ENCODE measurements at regions not wholly inside any gene's neighbourhood (a gene's known extent, or its start where the extent isn't known, plus 50 kb on each side); places are given as distances from the start of the nearest gene placed in this dataset.

DNA sequence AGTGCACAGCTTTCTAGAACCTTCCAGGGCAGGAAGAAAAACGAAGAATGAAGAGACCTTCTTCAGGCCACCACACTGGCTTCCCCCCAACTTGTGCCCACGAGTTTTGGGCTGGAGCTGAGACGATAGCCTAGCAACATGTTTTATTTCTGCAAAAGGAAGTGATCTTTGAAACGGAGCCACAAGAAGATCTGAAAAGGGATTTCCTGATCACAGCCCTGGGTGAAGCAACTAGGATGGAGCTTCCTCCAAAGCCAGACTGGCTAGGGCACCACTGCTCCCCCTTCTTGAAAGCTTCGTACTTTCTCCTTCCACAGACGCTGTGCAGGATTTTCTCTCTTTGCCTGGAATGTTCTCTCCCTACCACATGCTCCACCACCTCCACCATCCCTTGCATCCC is 418.3 kb downstream of the MED13L start:
- H3K9me3 ChIP-seq: no peaks in the 10 kb centered on the region
- H3K4me3 ChIP-seq (ENCODE audit: low read depth in 1 of 2, low read length in 1 of 2): no peak overlapping the region
- no peaks in the 10 kb centered on the region for H3K4me1 ChIP-seq (ENCODE audit: control insufficient read depth in 1 of 2, insufficient read depth in 1 of 2, low read depth in 1 of 2, low read length in 1 of 2)
- TF ChIP-seq, protein P1, sequence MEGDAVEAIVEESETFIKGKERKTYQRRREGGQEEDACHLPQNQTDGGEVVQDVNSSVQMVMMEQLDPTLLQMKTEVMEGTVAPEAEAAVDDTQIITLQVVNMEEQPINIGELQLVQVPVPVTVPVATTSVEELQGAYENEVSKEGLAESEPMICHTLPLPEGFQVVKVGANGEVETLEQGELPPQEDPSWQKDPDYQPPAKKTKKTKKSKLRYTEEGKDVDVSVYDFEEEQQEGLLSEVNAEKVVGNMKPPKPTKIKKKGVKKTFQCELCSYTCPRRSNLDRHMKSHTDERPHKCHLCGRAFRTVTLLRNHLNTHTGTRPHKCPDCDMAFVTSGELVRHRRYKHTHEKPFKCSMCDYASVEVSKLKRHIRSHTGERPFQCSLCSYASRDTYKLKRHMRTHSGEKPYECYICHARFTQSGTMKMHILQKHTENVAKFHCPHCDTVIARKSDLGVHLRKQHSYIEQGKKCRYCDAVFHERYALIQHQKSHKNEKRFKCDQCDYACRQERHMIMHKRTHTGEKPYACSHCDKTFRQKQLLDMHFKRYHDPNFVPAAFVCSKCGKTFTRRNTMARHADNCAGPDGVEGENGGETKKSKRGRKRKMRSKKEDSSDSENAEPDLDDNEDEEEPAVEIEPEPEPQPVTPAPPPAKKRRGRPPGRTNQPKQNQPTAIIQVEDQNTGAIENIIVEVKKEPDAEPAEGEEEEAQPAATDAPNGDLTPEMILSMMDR (IDR thresholded peaks at IDR 0.05): no peak
- H3K27me3 ChIP-seq: peaks cover 45% of the 10 kb centered on the region
- no peak overlapping the region for H3K27ac ChIP-seq
- no peaks in the 10 kb centered on the region for H3K36me3 ChIP-seq

DNA sequence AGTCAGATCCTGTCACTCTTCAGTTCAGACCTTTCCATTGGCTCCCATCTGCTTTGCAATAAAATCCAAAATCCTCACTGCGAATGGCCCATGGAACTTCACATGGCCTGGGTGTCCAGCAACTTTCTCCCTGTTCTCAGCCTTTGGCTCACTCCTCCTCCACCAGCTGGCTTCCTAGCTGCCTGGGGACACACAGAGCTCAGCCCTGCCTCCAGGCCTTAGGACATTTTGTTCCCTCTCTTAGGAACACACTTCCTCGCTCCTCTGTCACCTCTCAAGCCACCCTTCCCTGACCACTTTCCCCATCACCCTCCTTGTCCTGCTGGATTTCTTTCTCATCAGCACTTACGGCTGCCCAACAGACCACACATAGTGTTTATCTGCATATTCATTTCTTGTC is 419.6 kb downstream of the MED13L start:
- H3K27me3 ChIP-seq: peaks cover 39% of the 10 kb centered on the region

DNA sequence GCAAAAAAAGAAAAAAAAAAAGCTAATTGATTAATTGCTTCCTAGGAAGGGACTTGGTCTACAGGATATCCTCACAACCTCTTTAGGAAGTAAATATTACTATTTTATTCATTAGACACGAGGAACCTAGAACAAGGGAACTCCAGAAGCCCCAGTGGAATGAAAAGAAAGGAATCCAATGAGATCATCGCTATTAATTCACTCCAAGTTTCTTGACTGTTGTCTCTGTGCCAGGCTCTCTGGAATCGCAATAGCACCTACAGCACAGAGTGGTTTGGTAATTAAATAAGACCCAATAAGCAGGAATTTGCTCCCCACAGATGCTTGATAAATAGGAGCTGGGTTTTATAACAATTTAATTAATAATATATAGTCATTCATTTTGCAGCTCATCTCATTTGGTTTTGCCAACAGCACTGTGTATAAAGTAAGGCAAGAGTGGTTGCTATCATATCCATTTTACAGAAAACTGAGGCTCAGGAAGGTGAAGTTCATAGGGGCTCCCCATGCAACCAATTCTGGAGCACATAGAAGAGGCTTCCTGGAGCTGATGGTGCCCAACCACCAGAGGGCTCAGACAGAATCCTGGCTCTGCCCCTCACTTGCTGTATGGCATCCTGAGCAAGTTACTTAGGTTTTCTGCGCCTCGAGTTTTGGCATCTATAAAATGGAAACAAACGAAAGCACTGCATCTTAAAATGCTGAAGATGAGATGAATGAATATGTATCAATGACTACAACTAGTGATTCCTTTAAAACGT is 420.2 kb downstream of the MED13L start:
- no peaks in the 10 kb centered on the region for H3K4me1 ChIP-seq (ENCODE audit: control insufficient read depth in 1 of 2, insufficient read depth in 1 of 2, low read depth in 1 of 2, low read length in 1 of 2)
- H3K4me3 ChIP-seq (ENCODE audit: low read depth in 1 of 2, low read length in 1 of 2): no peak overlapping the region
- no peaks in the 10 kb centered on the region for H3K9me3 ChIP-seq
- TF ChIP-seq, protein P1 (IDR thresholded peaks at IDR 0.05): no peak
- H3K27me3 ChIP-seq: peaks cover 33% of the 10 kb centered on the region
- no peaks in the 10 kb centered on the region for H3K36me3 ChIP-seq
- no peak overlapping the region for H3K27ac ChIP-seq

More for the DNA sequence above, 419.6 kb downstream of the MED13L start:
- Histone ChIP-seq H3K4me3 (ENCODE audit: low read depth in 1 of 2, low read length in 1 of 2) (no peak overlapping the region), H3K9me3 (no peaks in the 10 kb centered on the region), H3K4me1 (ENCODE audit: control insufficient read depth in 1 of 2, insufficient read depth in 1 of 2, low read depth in 1 of 2, low read length in 1 of 2) (no peaks in the 10 kb centered on the region), H3K36me3 (no peaks in the 10 kb centered on the region), H3K27ac (no peak overlapping the region)
- TF ChIP-seq, protein P1 (IDR thresholded peaks at IDR 0.05): no peak

DNA sequence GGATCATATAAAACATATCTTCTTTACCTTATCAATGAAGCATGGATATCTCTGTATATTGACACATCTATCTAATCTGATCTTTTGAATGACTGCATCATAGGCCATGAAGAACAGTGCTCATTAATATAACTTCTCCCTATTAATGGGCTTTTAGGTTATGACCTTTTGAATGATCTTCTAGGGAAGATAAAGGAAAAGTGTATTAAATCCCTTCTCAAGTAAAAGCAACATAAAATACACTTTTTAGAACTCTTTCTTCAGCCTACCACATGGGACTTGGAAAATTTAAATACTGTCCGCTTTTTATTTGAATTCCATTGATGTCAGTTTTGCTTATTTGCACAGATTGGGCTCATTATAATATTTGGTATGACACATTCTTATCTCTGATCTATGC is 425.4 kb downstream of the MED13L start:
- no peaks in the 10 kb centered on the region for H3K4me1 ChIP-seq (ENCODE audit: control insufficient read depth in 1 of 2, insufficient read depth in 1 of 2, low read depth in 1 of 2, low read length in 1 of 2)
- no peaks in the 10 kb centered on the region for H3K36me3 ChIP-seq
- H3K4me3 ChIP-seq (ENCODE audit: low read depth in 1 of 2, low read length in 1 of 2): no peak overlapping the region
- H3K9me3 ChIP-seq: no peaks in the 10 kb centered on the region
- TF ChIP-seq, protein P1 (IDR thresholded peaks at IDR 0.05): no peak
- peaks cover 11% of the 10 kb centered on the region for H3K27me3 ChIP-seq
- H3K27ac ChIP-seq: no peak overlapping the region

DNA sequence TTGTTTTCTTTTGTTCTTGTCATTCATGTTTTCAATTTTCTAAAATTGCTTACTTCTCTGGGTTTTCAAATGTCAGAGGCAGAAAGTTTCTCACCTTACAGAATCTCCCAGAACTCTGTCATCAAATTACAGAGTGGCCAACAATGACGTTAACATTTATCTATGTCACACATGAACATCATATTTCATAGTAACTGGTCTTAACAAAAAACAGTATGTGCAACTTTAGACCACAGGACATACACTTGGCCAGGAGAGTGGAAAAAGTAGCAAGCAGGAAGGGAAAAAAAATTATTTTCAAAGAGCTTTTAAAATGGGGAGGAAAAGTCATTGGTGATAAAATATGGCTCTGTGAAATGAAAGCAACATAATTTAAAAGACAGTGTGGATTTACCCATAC is 426.5 kb downstream of the MED13L start:
- Histone ChIP-seq H3K9me3 (no peaks in the 10 kb centered on the region), H3K4me3 (ENCODE audit: low read depth in 1 of 2, low read length in 1 of 2) (no peak overlapping the region), H3K36me3 (no peaks in the 10 kb centered on the region), H3K4me1 (ENCODE audit: control insufficient read depth in 1 of 2, insufficient read depth in 1 of 2, low read depth in 1 of 2, low read length in 1 of 2) (no peaks in the 10 kb centered on the region), H3K27ac (no peak overlapping the region), H3K27me3 (peaks cover 7% of the 10 kb centered on the region)
- TF ChIP-seq, protein P1 (IDR thresholded peaks at IDR 0.05): no peak
